ENCODE measurements at regions not wholly inside any gene's neighbourhood (a gene's known extent, or its start where the extent isn't known, plus 50 kb on each side); places are given as distances from the start of the nearest gene placed in this dataset.

DNA sequence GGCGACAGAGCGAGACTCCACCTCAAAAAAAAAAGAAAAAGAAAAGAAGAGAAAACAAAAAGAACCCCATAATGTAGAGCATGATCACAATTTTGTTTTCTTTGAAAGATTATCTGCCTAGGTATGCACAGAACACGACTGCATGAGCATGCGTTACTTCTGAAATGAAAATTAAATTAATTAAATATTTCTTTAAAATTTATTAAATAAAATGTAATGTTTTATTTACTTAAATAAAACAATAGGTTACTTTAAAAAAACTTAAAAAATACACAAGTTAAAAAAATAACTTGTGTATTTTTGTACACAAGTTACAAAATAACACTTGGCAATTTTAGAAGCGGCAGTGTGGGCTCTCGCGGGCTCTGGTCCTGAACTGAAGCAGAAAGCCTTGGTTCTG lies 107.8 kb downstream of the TFAP2A start:
- no peak for DNase-seq (ENCODE audit: extremely low read depth in 1 of 2, low read depth in 1 of 2)

- DNase-seq (ENCODE audit: extremely low read depth in 1 of 2, low read depth in 1 of 2), result no peak
These were observed 109.0 kb downstream of the TFAP2A start for GRCh38 chr6:10305790-10306415.

GRCh38 chr6:10303608-10304506 lies 111.0 kb downstream of the TFAP2A start:
- DNase-seq (ENCODE audit: extremely low read depth in 1 of 2, low read depth in 1 of 2), result no peak

- DNase-seq (ENCODE audit: extremely low read depth in 1 of 2, low read depth in 1 of 2), result no peak
These were observed 112.2 kb downstream of the TFAP2A start for GRCh38 chr6:10302566-10303235.

- DNase-seq (ENCODE audit: extremely low read depth in 1 of 2, low read depth in 1 of 2), result no peak
These were observed 114.8 kb downstream of the TFAP2A start for GRCh38 chr6:10300071-10300470.

GRCh38 chr6:10297832-10298231 lies 117.0 kb downstream of the TFAP2A start:
- no peak for DNase-seq (ENCODE audit: extremely low read depth in 1 of 2, low read depth in 1 of 2)

- no peak for DNase-seq (ENCODE audit: extremely low read depth in 1 of 2, low read depth in 1 of 2)
These were observed 136.1 kb downstream of the TFAP2A start for GRCh38 chr6:10278746-10279145.

DNA sequence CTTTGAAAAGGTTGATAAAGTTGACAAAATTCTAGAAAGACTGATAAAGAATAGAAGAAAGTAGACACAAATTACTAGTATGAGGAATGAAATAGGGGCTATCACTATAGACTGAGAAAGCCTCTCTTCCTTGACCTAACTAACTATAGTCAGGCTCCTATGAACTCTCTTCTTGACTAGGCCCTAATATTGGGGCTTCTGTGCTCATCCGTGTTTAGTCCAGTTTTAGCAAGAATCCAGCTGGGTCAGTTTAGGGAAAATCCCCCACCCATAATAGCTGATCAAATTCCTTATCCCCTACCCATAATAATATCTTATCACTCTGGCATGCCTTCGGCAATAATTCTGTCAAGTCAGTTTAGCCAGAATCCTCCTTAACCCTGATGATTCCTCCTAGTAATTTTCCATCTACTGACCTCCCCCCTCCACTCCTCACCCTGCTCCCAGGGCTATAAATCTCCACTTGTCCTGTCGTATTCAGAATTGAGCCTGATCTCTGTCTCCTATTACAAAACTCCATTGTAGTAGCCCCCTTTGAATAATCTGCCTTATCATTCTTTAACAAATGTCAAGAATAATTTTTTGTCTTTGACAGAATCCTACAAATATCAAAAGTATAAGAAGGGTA lies 138.1 kb downstream of the TFAP2A start:
- no peak for DNase-seq (ENCODE audit: extremely low read depth in 1 of 2, low read depth in 1 of 2)

GRCh38 chr6:10276106-10276505 lies 138.8 kb downstream of the TFAP2A start:
- DNase-seq (ENCODE audit: extremely low read depth in 1 of 2, low read depth in 1 of 2), result no peak

DNA sequence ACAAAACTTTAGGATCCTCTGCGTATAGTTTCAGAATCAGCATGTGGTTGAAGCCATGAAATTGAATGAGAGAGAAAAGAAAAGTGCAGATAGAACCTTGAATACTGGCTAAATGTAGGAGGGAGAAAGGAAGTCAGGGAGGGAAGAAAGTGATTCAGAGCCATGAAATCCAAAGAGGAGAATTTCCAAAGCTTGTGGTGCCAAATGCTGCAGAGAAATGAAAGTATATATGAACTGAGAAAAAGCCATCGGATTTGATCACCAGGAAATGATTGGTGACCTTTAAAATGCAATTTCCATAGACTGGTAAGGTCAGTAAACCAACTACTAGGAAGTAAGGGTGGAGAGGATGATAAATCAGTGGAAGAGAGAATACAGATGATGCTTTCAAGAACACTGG lies 142.3 kb downstream of the TFAP2A start:
- DNase-seq (ENCODE audit: extremely low read depth in 1 of 2, low read depth in 1 of 2), result no peak

DNA sequence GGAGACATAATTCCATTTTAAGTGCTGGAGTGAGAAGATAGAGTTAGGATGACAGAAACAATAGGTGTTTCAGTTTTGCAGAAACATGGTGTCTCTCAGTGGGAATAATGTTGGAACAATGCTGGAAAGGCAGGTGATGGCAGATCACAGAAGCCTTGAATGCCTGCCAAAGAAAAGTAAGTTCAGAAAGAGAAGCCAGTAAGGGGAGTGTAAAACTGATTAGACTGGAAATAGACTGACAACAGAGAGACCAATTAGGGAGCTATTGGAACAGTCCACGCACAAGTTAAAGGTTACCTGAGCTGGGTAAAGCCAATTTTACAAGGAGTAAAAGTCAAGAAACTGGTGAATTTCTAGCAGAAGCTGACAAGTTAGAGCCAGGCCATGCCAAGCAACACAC lies 142.9 kb downstream of the TFAP2A start:
- DNase-seq (ENCODE audit: extremely low read depth in 1 of 2, low read depth in 1 of 2), result no peak

DNA sequence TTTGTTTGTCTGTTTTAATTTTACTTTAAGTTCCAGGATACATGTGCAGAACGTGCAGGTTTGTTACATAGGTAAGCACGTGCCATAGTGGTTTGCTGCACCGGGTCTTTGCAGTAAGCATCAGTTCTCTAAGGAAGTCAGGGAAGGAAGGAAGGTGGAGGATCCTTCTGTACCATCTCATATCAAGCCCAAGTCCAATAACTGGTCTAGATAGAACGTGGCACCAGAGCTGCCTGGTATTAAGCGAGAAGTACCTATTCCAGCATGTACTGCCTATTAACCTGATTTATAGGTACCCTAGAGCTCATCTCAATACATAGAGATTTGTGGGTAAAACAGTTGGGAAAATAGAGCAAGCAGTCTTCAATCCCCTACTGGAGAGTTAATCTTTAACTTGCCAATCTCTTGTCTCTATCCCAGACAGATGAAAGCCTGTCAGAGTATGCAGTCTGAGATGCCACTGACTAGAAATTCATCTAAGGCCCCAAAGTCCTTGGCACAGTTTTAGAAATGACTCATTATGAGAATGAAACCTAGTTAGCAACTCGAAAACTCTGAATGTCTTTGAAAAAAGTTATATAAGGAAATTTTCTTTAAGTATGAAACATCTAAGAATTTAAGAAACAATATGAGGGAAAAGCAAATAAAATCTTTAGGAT lies 144.9 kb downstream of the TFAP2A start:
- no peak for DNase-seq (ENCODE audit: extremely low read depth in 1 of 2, low read depth in 1 of 2)

DNA sequence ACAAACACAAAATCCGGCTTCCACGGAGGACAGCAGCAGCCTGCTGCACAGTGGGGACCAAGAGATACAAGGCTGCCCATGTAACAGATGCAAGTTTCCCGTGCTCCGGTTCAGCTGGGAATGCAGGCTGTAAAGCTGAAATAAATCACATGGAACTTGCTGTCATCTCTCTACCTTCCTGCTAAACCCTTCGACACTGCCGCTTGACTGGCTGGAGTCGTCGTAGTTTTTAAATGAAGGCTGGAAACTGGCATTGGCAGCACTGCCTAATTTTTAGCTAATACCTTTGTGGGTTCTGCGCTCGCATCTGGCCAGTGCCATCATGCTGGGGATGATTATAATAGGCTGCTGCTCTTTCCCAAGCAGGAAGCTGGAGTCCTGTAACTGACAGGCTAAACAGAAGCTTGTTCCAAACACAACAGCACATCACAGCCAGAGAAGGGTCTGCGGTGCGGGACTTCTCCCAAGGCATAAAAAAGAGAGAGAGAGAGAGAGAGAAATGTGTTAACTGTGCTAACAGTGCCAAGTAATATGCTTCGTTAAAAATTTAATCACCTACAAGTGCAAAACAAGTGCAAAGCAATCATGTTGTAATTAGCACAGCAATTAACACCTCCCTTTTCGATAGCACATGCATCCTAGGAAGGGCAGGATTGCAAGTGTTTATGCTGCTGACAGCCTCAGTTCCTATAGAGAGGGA lies 146.1 kb downstream of the TFAP2A start:
- DNase-seq (ENCODE audit: extremely low read depth in 1 of 2, low read depth in 1 of 2), result no peak

DNA sequence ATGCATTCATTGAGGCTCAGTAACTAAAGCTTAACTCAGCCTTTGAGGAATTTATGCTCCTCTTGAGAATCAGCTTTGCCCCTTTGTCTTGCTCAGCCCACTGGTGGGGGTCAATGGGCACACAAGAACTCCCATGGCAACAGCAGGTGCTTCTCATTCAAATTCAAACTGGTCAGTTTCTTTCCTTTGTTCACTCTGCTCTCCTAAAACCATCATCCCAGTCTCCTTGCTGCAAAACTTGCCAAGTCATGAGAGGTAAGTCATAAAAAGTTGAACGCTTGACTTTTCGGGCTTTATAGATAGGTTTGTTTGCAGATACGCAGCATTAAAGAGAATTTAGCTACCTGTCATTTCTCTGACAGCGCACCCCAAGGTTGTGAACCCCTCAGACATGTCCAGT lies 146.8 kb downstream of the TFAP2A start:
- no peak for DNase-seq (ENCODE audit: extremely low read depth in 1 of 2, low read depth in 1 of 2)

DNA sequence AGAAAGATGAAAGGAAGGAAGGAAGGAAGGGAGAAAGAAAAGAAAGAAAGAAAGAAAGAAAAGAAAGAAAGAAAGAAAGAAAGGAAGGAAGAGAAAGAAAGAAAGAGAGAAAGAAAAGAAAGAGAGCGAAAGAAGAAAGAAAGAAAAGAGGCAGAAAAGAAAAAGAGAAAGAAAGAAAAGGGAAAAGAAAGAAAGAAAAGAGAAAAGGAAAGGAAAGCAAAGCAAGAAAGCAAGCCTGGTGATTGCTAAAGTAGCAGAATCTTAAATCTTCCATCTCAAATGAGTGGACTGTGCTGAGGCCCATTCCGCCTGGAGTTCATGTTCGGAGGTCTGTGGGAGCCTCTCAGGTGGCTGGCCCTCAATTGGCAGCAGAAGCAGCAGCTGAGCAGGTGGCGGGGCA lies 148.4 kb downstream of the TFAP2A start:
- DNase-seq (ENCODE audit: extremely low read depth in 1 of 2, low read depth in 1 of 2), result no peak

DNA sequence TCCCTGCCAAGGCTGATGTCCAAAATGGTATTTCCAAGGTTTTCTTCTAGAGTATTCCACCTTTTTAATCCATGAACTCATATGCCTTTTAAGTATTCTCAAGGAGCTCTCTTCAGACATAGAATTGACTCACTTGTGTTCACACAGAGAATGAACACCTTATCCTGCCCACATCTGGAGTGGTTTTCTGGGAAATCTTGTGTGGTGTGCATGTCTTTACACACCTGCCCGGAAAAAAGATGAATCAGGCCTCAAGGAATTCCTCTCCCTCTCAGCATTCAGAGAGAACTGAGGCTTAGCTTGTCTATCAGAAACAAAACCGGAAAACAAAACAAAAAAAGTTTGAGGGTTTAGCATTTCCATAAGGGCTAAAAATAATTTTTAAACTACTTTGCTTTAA lies 148.8 kb downstream of the TFAP2A start:
- DNase-seq (ENCODE audit: extremely low read depth in 1 of 2, low read depth in 1 of 2), result no peak

GRCh38 chr6:10262505-10262904 lies 152.4 kb downstream of the TFAP2A start:
- DNase-seq (ENCODE audit: extremely low read depth in 1 of 2, low read depth in 1 of 2), result no peak

DNA sequence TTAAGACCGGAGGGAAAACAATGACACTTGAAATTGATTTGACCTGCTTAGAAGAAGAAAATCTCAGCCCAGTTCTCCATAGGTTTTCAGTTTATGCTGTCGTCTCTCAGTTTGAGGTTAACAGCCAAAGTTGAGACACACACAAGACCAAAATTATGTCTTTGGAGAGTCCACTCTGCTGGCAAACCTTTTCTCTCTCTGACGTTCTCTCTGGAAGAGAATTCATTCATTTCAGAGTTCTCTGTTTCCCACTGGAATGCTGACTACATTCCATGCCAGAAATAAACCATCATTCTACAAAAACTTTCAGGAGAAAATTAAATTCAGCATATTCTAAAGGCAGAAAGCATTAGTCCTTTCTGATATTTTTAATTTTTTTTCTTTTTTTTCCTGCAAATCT lies 155.2 kb downstream of the TFAP2A start:
- no peak for DNase-seq (ENCODE audit: extremely low read depth in 1 of 2, low read depth in 1 of 2)

DNA sequence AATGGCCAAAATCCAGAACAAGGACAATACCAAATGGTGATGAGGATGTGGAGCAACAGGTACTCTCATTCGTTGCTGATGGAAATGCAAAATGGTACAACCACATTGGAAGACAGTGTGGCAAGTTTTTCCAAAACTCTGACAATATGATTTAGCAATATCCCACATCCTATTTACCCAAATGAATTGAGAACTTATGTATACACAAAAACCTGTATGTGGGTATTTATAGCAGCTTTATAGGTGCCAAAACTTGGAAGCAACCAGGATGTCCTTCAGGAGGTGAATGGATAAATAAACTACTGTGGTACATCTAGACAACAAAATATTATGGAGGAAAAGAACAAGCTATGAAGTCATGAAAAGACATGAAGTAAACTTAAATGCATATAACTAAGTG lies 156.5 kb downstream of the TFAP2A start:
- DNase-seq (ENCODE audit: extremely low read depth in 1 of 2, low read depth in 1 of 2), result no peak

- no peak for DNase-seq (ENCODE audit: extremely low read depth in 1 of 2, low read depth in 1 of 2)
These were observed 158.7 kb downstream of the TFAP2A start for GRCh38 chr6:10256113-10256690.
